H9 (cell line): ENCODE measurements at regions not wholly inside any gene's neighbourhood (a gene's known extent, or its start where the extent isn't known, plus 50 kb on each side); places are given as distances from the start of the nearest gene placed in this dataset.

Experiments used
- DNase-seq: peaks from one replicate; pipeline ENCODE4 v3.0.0-alpha.2; 2017
- H2AFZ ChIP-seq: one replicate; pipeline ENCODE4 v1.6.1; 2013; ENCODE audit warnings: mild to moderate bottlenecking, low read length, control low read depth, moderate library complexity
- H2AK5ac ChIP-seq: 2 replicates; pipeline ENCODE4 v1.6.1; 2013; ENCODE audit warnings: low read length, control low read depth, mixed read lengths; ENCODE audit not compliant: insufficient read length
- H2BK120ac ChIP-seq: one replicate; pipeline ENCODE4 v1.6.1; 2013; ENCODE audit warnings: low read depth, mild to moderate bottlenecking, low read length, control low read depth, inconsistent platforms; ENCODE audit not compliant: poor library complexity, severe bottlenecking
- H2BK12ac ChIP-seq: 2 replicates; pipeline ENCODE4 v1.6.1; 2013; ENCODE audit warnings: low read length, control low read depth, mixed read lengths, low read depth; ENCODE audit not compliant: insufficient read length
- H2BK15ac ChIP-seq: 2 replicates; pipeline ENCODE4 v1.6.1; 2013; ENCODE audit warnings: low read depth, low read length, control low read depth
- H2BK20ac ChIP-seq: one replicate; pipeline ENCODE4 v1.6.1; 2013; ENCODE audit warnings: low read depth, mild to moderate bottlenecking, low read length, control low read depth, inconsistent platforms; ENCODE audit not compliant: poor library complexity, severe bottlenecking
- H2BK5ac ChIP-seq: 2 replicates; pipeline ENCODE4 v1.6.1; 2013; ENCODE audit warnings: low read length, control low read depth, mixed read lengths; ENCODE audit not compliant: insufficient read length
- H3K14ac ChIP-seq: 2 replicates; pipeline ENCODE4 v1.6.1; 2013; ENCODE audit warnings: low read length, control low read depth; ENCODE audit not compliant: insufficient read depth
- H3K18ac ChIP-seq: 2 replicates; pipeline ENCODE4 v1.6.1; 2013; ENCODE audit warnings: low read depth, mild to moderate bottlenecking, mixed read lengths, low read length, control low read depth; ENCODE audit not compliant: insufficient read length
- H3K23ac ChIP-seq: 2 replicates; pipeline ENCODE4 v1.6.1; 2013; ENCODE audit warnings: low read length, control low read depth, mixed read lengths, low read depth; ENCODE audit not compliant: insufficient read length
- H3K23me2 ChIP-seq: 2 replicates; pipeline ENCODE4 v1.6.1; 2013; ENCODE audit warnings: low read depth, mild to moderate bottlenecking, mixed read lengths, low read length, control low read depth; ENCODE audit not compliant: insufficient read length, poor library complexity, severe bottlenecking
- H3K27ac ChIP-seq: 2 replicates; pipeline ENCODE4 v1.5.1; 2013; ENCODE audit warnings: low read length, control low read depth, mixed read lengths, low read depth; ENCODE audit not compliant: insufficient read length
- H3K27me3 ChIP-seq: 2 replicates; pipeline ENCODE4 v1.6.1; 2013; ENCODE audit warnings: low read length, control low read depth, inconsistent platforms; ENCODE audit not compliant: insufficient read depth
- H3K4ac ChIP-seq: 2 replicates; pipeline ENCODE4 v1.6.1; 2013; ENCODE audit warnings: low read depth, mild to moderate bottlenecking, control low read depth, inconsistent platforms, low read length, moderate library complexity
- H3K4me1 ChIP-seq: 2 replicates; pipeline ENCODE4 v1.6.1; 2013; ENCODE audit warnings: low read length, control low read depth, inconsistent platforms; ENCODE audit not compliant: insufficient read depth
- H3K4me2 ChIP-seq: 2 replicates; pipeline ENCODE4 v1.6.1; 2013; ENCODE audit warnings: low read length, control low read depth, mixed read lengths; ENCODE audit not compliant: insufficient read length, insufficient read depth
- H3K56ac ChIP-seq: 2 replicates; pipeline ENCODE4 v1.6.1; 2013; ENCODE audit warnings: low read depth, mild to moderate bottlenecking, mixed read lengths, low read length, control low read depth; ENCODE audit not compliant: insufficient read length
- H3K79me1 ChIP-seq: 2 replicates; pipeline ENCODE4 v1.6.1; 2013; ENCODE audit warnings: low read depth, mild to moderate bottlenecking, moderate library complexity, low read length, control low read depth, inconsistent platforms; ENCODE audit not compliant: insufficient read depth, poor library complexity, severe bottlenecking
- H3K79me2 ChIP-seq: 2 replicates; pipeline ENCODE4 v1.6.1; 2013; ENCODE audit warnings: low read length, control low read depth, inconsistent platforms; ENCODE audit not compliant: insufficient read depth
- H3K9ac ChIP-seq: 2 replicates; pipeline ENCODE4 v1.6.1; 2013; ENCODE audit warnings: low read length, control low read depth, mixed read lengths; ENCODE audit not compliant: insufficient read length; ENCODE audit errors: extremely low read depth
- H3K9me3 ChIP-seq: one replicate; pipeline ENCODE4 v1.6.1; 2013; ENCODE audit warnings: low read depth, low read length, inconsistent platforms; ENCODE audit not compliant: control insufficient read depth
- H3T11ph ChIP-seq: one replicate; pipeline ENCODE4 v1.6.1; 2013; ENCODE audit warnings: mild to moderate bottlenecking, low read length, control low read depth, inconsistent platforms
- H4K20me1 ChIP-seq: one replicate; pipeline ENCODE4 v1.6.1; 2013; ENCODE audit not compliant: control insufficient read depth, insufficient read length, insufficient read depth
- H4K5ac ChIP-seq: 2 replicates; pipeline ENCODE4 v1.6.1; 2013; ENCODE audit warnings: low read depth, mild to moderate bottlenecking, mixed read lengths, low read length, control low read depth; ENCODE audit not compliant: insufficient read length
- H4K8ac ChIP-seq: replicated peaks from 2 replicates; pipeline ENCODE4 v1.6.1; 2013; ENCODE audit warnings: low read length, control low read depth, mixed read lengths, low read depth; ENCODE audit not compliant: insufficient read length
- H4K91ac ChIP-seq: 2 replicates; pipeline ENCODE4 v1.6.1; 2013; ENCODE audit warnings: low read depth, mild to moderate bottlenecking, moderate library complexity, mixed read lengths, low read length, control low read depth; ENCODE audit not compliant: insufficient read length
- H3K27ac Mint-ChIP-seq, 3 experiments: 2 replicates in 2 of 3; 3 replicates in 1 of 3; pipeline ENCODE4 v1.8.0; 2020 to 2021; ENCODE audit warnings: mixed read lengths in 3 of 3, mild to moderate bottlenecking in 1 of 3, moderate library complexity in 1 of 3
- H3K27me3 Mint-ChIP-seq: 2 replicates; pipeline ENCODE4 v1.8.0; 2021; ENCODE audit warnings: low read depth, mild to moderate bottlenecking, moderate library complexity, mixed read lengths
- H3K36me3 Mint-ChIP-seq, 3 experiments: 2 replicates in 2 of 3; 3 replicates in 1 of 3; pipeline ENCODE4 v1.8.0; 2020 to 2021; ENCODE audit warnings: low read depth in 3 of 3, mixed read lengths in 3 of 3; ENCODE audit not compliant: insufficient read depth in 1 of 3
- H3K4me1 Mint-ChIP-seq, 2 experiments: 2 replicates each; pipeline ENCODE4 v1.8.0; 2020; ENCODE audit warnings: mixed read lengths in 2 of 2
- H3K4me3 Mint-ChIP-seq, 2 experiments: 2 replicates in 1 of 2; 3 replicates in 1 of 2; pipeline ENCODE4 v1.8.0; 2020 to 2021; ENCODE audit warnings: mild to moderate bottlenecking in 2 of 2, mixed read lengths in 2 of 2, moderate library complexity in 1 of 2
- H3K9me3 Mint-ChIP-seq, 2 experiments: 2 replicates in 1 of 2; 3 replicates in 1 of 2; pipeline ENCODE4 v1.8.0; 2020; ENCODE audit warnings: mild to moderate bottlenecking in 2 of 2, mixed read lengths in 2 of 2, moderate library complexity in 1 of 2
- WGBS: extraction: QIAGEN DNeasy Blood & Tissue Kit; methylation state at CpG from one replicate; pipeline ENCODE4 v1.1.7; 2013; ENCODE audit warnings: missing lambda C conversion rate, low lambda C conversion rate, mixed read lengths; ENCODE audit not compliant: insufficient read length; ENCODE audit errors: extremely low coverage; 5-methylcytosine and 5-hydroxymethylcytosine counted together
- TF ChIP-seq, protein P1 (sequence below): fragments of 200-600 bp; sonication (generic); conservative IDR thresholded peaks from 3 replicates; pipeline ENCODE4 v1.8.0; 2021; ENCODE audit warnings: antibody characterized with exemption, mild to moderate bottlenecking

DNA sequence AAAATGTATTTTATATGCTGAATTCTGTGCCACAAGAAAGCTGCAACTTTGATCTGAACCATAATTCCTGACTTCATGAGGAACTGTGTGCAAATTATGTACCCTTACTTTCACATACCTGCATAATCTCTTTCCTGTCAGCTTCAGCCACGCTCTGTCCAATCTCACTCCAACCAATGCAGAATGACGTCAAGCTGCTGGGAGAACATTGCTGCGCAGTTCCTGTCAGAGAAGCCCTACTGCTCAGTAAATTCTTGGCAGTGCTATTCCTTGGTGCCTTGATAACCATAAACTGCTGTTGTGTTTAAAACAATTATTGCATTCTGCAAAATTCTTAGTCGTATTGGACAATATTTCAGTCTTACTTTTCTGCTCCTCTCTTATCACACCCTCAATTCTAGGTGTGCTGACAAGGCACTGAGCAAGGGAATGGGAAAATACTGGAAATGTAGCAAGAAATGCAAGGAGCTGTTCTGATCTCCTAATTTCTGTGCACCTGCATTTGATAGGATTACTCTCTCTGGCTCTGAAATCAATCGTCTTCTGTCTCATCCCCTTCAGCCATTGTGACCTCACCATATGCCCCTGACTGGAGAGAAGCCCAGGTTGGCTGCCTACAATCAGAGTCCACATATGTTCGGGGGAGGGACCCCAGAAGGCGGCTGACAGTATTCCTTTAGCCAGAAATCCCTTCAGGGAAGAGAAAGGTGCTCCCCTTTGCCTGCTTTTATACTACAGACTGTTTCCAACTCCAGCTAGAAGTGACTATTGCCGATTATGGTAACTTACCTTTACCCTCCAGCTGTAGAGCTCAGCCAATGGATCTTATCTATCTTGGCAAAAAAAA, 274.9 kb upstream of the NOVA1 start:
- Histone ChIP-seq H3K4ac (no peak overlapping the region), H4K20me1 (no peaks in the 10 kb centered on the region), H3K79me2 (no peaks in the 10 kb centered on the region), H3K9ac (no peak overlapping the region), H3K23me2 (no peaks in the 10 kb centered on the region), H3K27me3 (no peaks in the 10 kb centered on the region), H3K14ac (no peak overlapping the region), H2BK20ac (no peak overlapping the region), H4K8ac (no peak overlapping the region), H3K79me1 (no peaks in the 10 kb centered on the region), H2BK15ac (no peak overlapping the region), H3K4me2 (no peak overlapping the region), H3K18ac (no peak overlapping the region), H3T11ph (no peak overlapping the region), H2AFZ (no peak overlapping the region), H3K9me3 (no peaks in the 10 kb centered on the region), H2AK5ac (no peak overlapping the region), H2BK120ac (no peak overlapping the region), H2BK5ac (no peak overlapping the region), H3K27ac (no peak overlapping the region), H3K23ac (no peak overlapping the region), H2BK12ac (no peak overlapping the region), H3K4me1 (peaks cover 4% of the 10 kb centered on the region; the same call in 1 of the 2 replicates), H4K91ac (no peak overlapping the region), H3K56ac (no peak overlapping the region), H4K5ac (no peak overlapping the region)
- DNase-seq: no peak
- no CpG with 5 or more reads among the region's 8 CpGs for WGBS
- TF ChIP-seq, protein P1, sequence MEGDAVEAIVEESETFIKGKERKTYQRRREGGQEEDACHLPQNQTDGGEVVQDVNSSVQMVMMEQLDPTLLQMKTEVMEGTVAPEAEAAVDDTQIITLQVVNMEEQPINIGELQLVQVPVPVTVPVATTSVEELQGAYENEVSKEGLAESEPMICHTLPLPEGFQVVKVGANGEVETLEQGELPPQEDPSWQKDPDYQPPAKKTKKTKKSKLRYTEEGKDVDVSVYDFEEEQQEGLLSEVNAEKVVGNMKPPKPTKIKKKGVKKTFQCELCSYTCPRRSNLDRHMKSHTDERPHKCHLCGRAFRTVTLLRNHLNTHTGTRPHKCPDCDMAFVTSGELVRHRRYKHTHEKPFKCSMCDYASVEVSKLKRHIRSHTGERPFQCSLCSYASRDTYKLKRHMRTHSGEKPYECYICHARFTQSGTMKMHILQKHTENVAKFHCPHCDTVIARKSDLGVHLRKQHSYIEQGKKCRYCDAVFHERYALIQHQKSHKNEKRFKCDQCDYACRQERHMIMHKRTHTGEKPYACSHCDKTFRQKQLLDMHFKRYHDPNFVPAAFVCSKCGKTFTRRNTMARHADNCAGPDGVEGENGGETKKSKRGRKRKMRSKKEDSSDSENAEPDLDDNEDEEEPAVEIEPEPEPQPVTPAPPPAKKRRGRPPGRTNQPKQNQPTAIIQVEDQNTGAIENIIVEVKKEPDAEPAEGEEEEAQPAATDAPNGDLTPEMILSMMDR: no peak
- peak overlapping the region in 1 of 3 experiments; percentile 28; a peak in 1 of 7 replicates for H3K27ac Mint-ChIP-seq
- no peaks in the 10 kb centered on the region for H3K9me3 Mint-ChIP-seq
- H3K4me3 Mint-ChIP-seq: no peak overlapping the region
- no peaks in the 10 kb centered on the region for H3K36me3 Mint-ChIP-seq
- H3K4me1 Mint-ChIP-seq: peaks cover 30 to 33% of the 10 kb centered on the region in 2 experiments
- H3K27me3 Mint-ChIP-seq: no peaks in the 10 kb centered on the region
